ENCODE measurements at regions not wholly inside any gene's neighbourhood (a gene's known extent, or its start where the extent isn't known, plus 50 kb on each side); places are given as distances from the start of the nearest gene placed in this dataset.

- TF ChIP-seq CTCF (IDR thresholded peaks at IDR 0.05) = no peak
- no peak for TF ChIP-seq POLR2A (IDR thresholded peaks at IDR 0.05)
- no peak for TF ChIP-seq POLR2AphosphoS5 (IDR thresholded peaks at IDR 0.05)
These were observed 91.4 kb downstream of the JRKL start for GRCh38 chr11:96481204-96481603.

All from breast epithelium (tissue), 3 donors.